A673 (cell line): ENCODE measurements at regions not wholly inside any gene's neighbourhood (a gene's known extent, or its start where the extent isn't known, plus 50 kb on each side); places are given as distances from the start of the nearest gene placed in this dataset.

Experiments used
- CTCF ChIP-seq: fragments of 300-800, 200-600 bp; sonication (generic); conservative IDR thresholded peaks from 2 replicates; pipeline ENCODE4 v1.5.1; 2017; ENCODE audit warnings: low read depth, mild to moderate bottlenecking, antibody characterized with exemption, low read length, moderate library complexity, mixed read lengths
- EZH2 ChIP-seq: fragments of 200-600 bp; sonication (generic); IDR thresholded peaks from 2 replicates; pipeline ENCODE4 v1.6.1; 2017; ENCODE audit warnings: borderline replicate concordance, low read depth, mild to moderate bottlenecking, mixed read lengths, antibody characterized with exemption, low read length; ENCODE audit not compliant: poor library complexity, severe bottlenecking

GRCh38 chr6:132927713-132928112 is 113.3 kb downstream of the RPS12 start:
- no peak for TF ChIP-seq CTCF
- TF ChIP-seq EZH2: no peak
